H1 (cell line): ENCODE measurements at regions not wholly inside any gene's neighbourhood (a gene's known extent, or its start where the extent isn't known, plus 50 kb on each side); places are given as distances from the start of the nearest gene placed in this dataset.

Experiments used
- CTCF ChIA-PET: fragments of 300-600 bp; sonication (Branson Sonifier 250); formaldehyde crosslinking; loops from one replicate; lab custom pipeline; 2021; ENCODE audit not compliant: partially characterized antibody; lab: Charles Lee
- POLR2A ChIA-PET: fragments of 300-600 bp; sonication (Branson Sonifier 250); formaldehyde crosslinking; loops from one replicate; lab custom pipeline; 2021; ENCODE audit warnings: inconsistent platforms; ENCODE audit not compliant: partially characterized antibody; lab: Charles Lee
- DNase-seq, 2 experiments: peaks; one replicate each; pipeline versions ENCODE4 v3.0.0 to v3.0.0-alpha.2; 2010 to 2022; ENCODE audit warnings: low spot score in 2 of 2, low read depth in 1 of 2, mixed read lengths in 1 of 2
- FAIRE-seq: peaks from 2 replicates; lab custom pipeline; 2011; peaks lifted over from hg19 to GRCh38; lab: Jason Lieb, UNC
- H2AFZ ChIP-seq: 2 replicates; pipeline ENCODE4 v1.8.1; 2012; ENCODE audit warnings: low read length, inconsistent platforms
- H2AK5ac ChIP-seq: 2 replicates; pipeline ENCODE4 v1.6.1; 2013; ENCODE audit warnings: low read depth, low read length
- H2BK120ac ChIP-seq: replicated peaks from 2 replicates; pipeline ENCODE3; 2013; ENCODE audit warnings: low read depth, low read length, inconsistent platforms
- H2BK12ac ChIP-seq: 2 replicates; pipeline ENCODE4 v1.6.1; 2013; ENCODE audit warnings: low read depth, low read length
- H2BK15ac ChIP-seq: 2 replicates; pipeline ENCODE4 v1.6.1; 2013; ENCODE audit warnings: low read length
- H2BK20ac ChIP-seq: 2 replicates; pipeline ENCODE4 v1.6.1; 2013; ENCODE audit warnings: low read length
- H2BK5ac ChIP-seq: 2 replicates; pipeline ENCODE4 v1.6.1; 2013; ENCODE audit warnings: low read depth, low read length
- H3K14ac ChIP-seq: 2 replicates; pipeline ENCODE4 v1.6.1; 2013; ENCODE audit warnings: inconsistent platforms; ENCODE audit not compliant: insufficient read length
- H3K18ac ChIP-seq: 2 replicates; pipeline ENCODE4 v1.6.1; 2013; ENCODE audit warnings: low read length; ENCODE audit errors: extremely low read depth
- H3K23ac ChIP-seq: 2 replicates; pipeline ENCODE4 v1.6.1; 2013; ENCODE audit warnings: inconsistent platforms; ENCODE audit not compliant: insufficient read length
- H3K23me2 ChIP-seq: 2 replicates; pipeline ENCODE4 v1.6.1; 2013; ENCODE audit warnings: low read depth, low read length
- H3K27ac ChIP-seq: 2 replicates; pipeline ENCODE4 v1.6.1; 2011; ENCODE audit warnings: low read depth, low read length, inconsistent platforms
- H3K27me3 ChIP-seq, 4 experiments: replicated peaks in 1 of 4; 1 replicate in 1 of 4; 2 replicates in 3 of 4; pipeline versions ENCODE4 v1.6.1 to v1.8.1; 2011 to 2013; ENCODE audit warnings: low read length in 3 of 4, mild to moderate bottlenecking in 3 of 4, inconsistent platforms in 2 of 4, mixed read lengths in 2 of 4, moderate library complexity in 1 of 4; ENCODE audit not compliant: control insufficient read depth in 3 of 4, insufficient read depth in 3 of 4; ENCODE audit errors: extremely low read depth in 1 of 4
- H3K36me3 ChIP-seq, 4 experiments: 2 replicates each; pipeline versions ENCODE4 v1.6.1 to v1.8.1; 2011 to 2013; ENCODE audit warnings: mild to moderate bottlenecking in 4 of 4, low read length in 3 of 4, moderate library complexity in 2 of 4, control low read depth in 1 of 4, inconsistent platforms in 1 of 4; ENCODE audit not compliant: insufficient read depth in 4 of 4, control insufficient read depth in 2 of 4
- H3K4ac ChIP-seq: replicated peaks from 2 replicates; pipeline ENCODE3; 2013; ENCODE audit warnings: low read length, low read depth, mixed read lengths, inconsistent platforms; ENCODE audit not compliant: insufficient read length
- H3K4me1 ChIP-seq, 4 experiments: replicated peaks in 1 of 4; 1 replicate in 1 of 4; 2 replicates in 3 of 4; pipeline versions ENCODE4 v1.6.1 to v1.8.1; 2011 to 2013; ENCODE audit warnings: low read length in 3 of 4, inconsistent platforms in 2 of 4, mixed read lengths in 1 of 4; ENCODE audit not compliant: insufficient read depth in 4 of 4, control insufficient read depth in 3 of 4
- H3K4me2 ChIP-seq, 2 experiments: 2 replicates each; pipeline versions ENCODE4 v1.6.1 to v1.8.1; 2011 to 2013; ENCODE audit warnings: low read depth in 2 of 2, low read length in 2 of 2, control low read depth in 1 of 2, inconsistent platforms in 1 of 2, mild to moderate bottlenecking in 1 of 2; ENCODE audit not compliant: insufficient read depth in 1 of 2
- H3K4me3 ChIP-seq, 4 experiments: fragments of 200-600, 300-600 bp in 1 of 4; sonication (generic), shearing (Covaris generic), sonication (Bioruptor Twin) in 1 of 4; 2 replicates each; pipeline versions ENCODE4 v1.5.1 to v1.8.1; 2011 to 2016; ENCODE audit warnings: low read length in 4 of 4, low read depth in 3 of 4, control low read depth in 2 of 4, inconsistent platforms in 2 of 4, mild to moderate bottlenecking in 2 of 4, mixed read lengths in 1 of 4, moderate library complexity in 1 of 4; ENCODE audit not compliant: insufficient read depth in 2 of 4; ENCODE audit errors: extremely low read depth in 1 of 4
- H3K56ac ChIP-seq: replicated peaks from 2 replicates; pipeline ENCODE3; 2013; ENCODE audit warnings: low read depth, mild to moderate bottlenecking, mixed read lengths, low read length, inconsistent platforms; ENCODE audit not compliant: insufficient read length
- H3K79me1 ChIP-seq: 2 replicates; pipeline ENCODE4 v1.6.1; 2013; ENCODE audit warnings: low read depth, low read length, control low read depth
- H3K79me2 ChIP-seq, 2 experiments: 2 replicates each; pipeline versions ENCODE4 v1.6.1 to v1.8.1; 2012 to 2013; ENCODE audit warnings: low read length in 2 of 2, mild to moderate bottlenecking in 2 of 2, inconsistent platforms in 1 of 2; ENCODE audit not compliant: insufficient read depth in 2 of 2, control insufficient read depth in 1 of 2
- H3K9ac ChIP-seq, 4 experiments: replicated peaks in 1 of 4; 1 replicate in 1 of 4; 2 replicates in 3 of 4; pipeline versions ENCODE4 v1.6.1 to v1.8.1; 2011 to 2013; ENCODE audit warnings: low read depth in 3 of 4, low read length in 3 of 4, control low read depth in 2 of 4, mild to moderate bottlenecking in 2 of 4, moderate library complexity in 2 of 4, inconsistent platforms in 1 of 4; ENCODE audit errors: extremely low read depth in 1 of 4
- H3K9me3 ChIP-seq, 2 experiments: 2 replicates each; pipeline versions ENCODE4 v1.6.1 to v1.8.1; 2012 to 2013; ENCODE audit warnings: mild to moderate bottlenecking in 2 of 2, moderate library complexity in 2 of 2, control low read depth in 1 of 2, inconsistent platforms in 1 of 2, low read depth in 1 of 2, low read length in 1 of 2, mixed read lengths in 1 of 2; ENCODE audit not compliant: insufficient read depth in 2 of 2
- H4K20me1 ChIP-seq, 2 experiments: replicated peaks in 1 of 2; 2 replicates each; pipeline versions ENCODE3 to v1.8.1; 2011 to 2013; ENCODE audit warnings: inconsistent platforms in 2 of 2, low read length in 2 of 2, mild to moderate bottlenecking in 1 of 2; ENCODE audit not compliant: insufficient read depth in 2 of 2, control insufficient read depth in 1 of 2
- H4K5ac ChIP-seq: 2 replicates; pipeline ENCODE4 v1.6.1; 2013; ENCODE audit warnings: low read length, low read depth, mixed read lengths, inconsistent platforms; ENCODE audit not compliant: insufficient read length
- H4K8ac ChIP-seq: 2 replicates; pipeline ENCODE4 v1.8.0; 2013; ENCODE audit warnings: mild to moderate bottlenecking, moderate library complexity, low read length, inconsistent platforms; ENCODE audit not compliant: insufficient read depth; ENCODE audit errors: extremely low read depth
- H4K91ac ChIP-seq: replicated peaks from 2 replicates; pipeline ENCODE3; 2013; ENCODE audit warnings: low read length, mixed read lengths, inconsistent platforms; ENCODE audit not compliant: insufficient read length
- CEBPB ChIP-seq: IDR thresholded peaks from 2 replicates; pipeline ENCODE4 v1.6.1; 2012; ENCODE audit warnings: low read depth, low read length
- CHD2 ChIP-seq: IDR thresholded peaks from 2 replicates; pipeline ENCODE4 v1.6.1; 2012; ENCODE audit warnings: low read length, improper control_type of control experiment
- EZH2 ChIP-seq: fragments of 200-600 bp; sonication (generic); IDR thresholded peaks from 2 replicates; pipeline ENCODE4 v1.7.1; 2012; ENCODE audit warnings: low read depth, mild to moderate bottlenecking, moderate library complexity, low read length, inconsistent platforms; ENCODE audit not compliant: severe bottlenecking
- NANOG ChIP-seq: IDR thresholded peaks from 2 replicates; pipeline ENCODE4 v1.6.1; 2011; ENCODE audit warnings: low read length, low read depth, mild to moderate bottlenecking, inconsistent platforms; ENCODE audit not compliant: insufficient read depth, poor library complexity, severe bottlenecking
- RAD21 ChIP-seq, 2 experiments: IDR thresholded peaks in 1 of 2; conservative IDR thresholded peaks in 1 of 2; 2 replicates each; pipeline ENCODE4 v1.6.1; 2011; ENCODE audit warnings: low read depth in 2 of 2, low read length in 2 of 2, improper control_type of control experiment in 1 of 2, inconsistent platforms in 1 of 2, mild to moderate bottlenecking in 1 of 2, moderate library complexity in 1 of 2
- RFX5 ChIP-seq: IDR thresholded peaks from 2 replicates; pipeline ENCODE4 v1.6.1; 2011; ENCODE audit warnings: low read depth, low read length, improper control_type of control experiment, borderline replicate concordance
- WGBS, 2 experiments: shearing (Covaris generic) in 1 of 2; methylation state at CpG; one replicate each; pipeline versions ENCODE4 v1.1.6 to v1.1.7; 2013 to 2015; ENCODE audit warnings: low lambda C conversion rate in 2 of 2, mixed read lengths in 2 of 2, inconsistent platforms in 1 of 2, low coverage in 1 of 2, missing lambda C conversion rate in 1 of 2; ENCODE audit not compliant: insufficient replicate concordance in 2 of 2, insufficient coverage in 1 of 2, insufficient read length in 1 of 2; ENCODE audit errors: extremely low coverage in 1 of 2, missing lambda C conversion rate in 1 of 2; 5-methylcytosine and 5-hydroxymethylcytosine counted together
- TF ChIP-seq, protein P1 (sequence below): IDR thresholded peaks from 2 replicates; pipeline ENCODE4 v1.6.1; 2012; ENCODE audit warnings: inconsistent platforms
- TF ChIP-seq, protein P2 (sequence below): IDR thresholded peaks from 2 replicates; pipeline ENCODE4 v1.6.1; 2012; ENCODE audit warnings: low read length, inconsistent platforms
- TF ChIP-seq, protein P3 (sequence below): IDR thresholded peaks from 2 replicates; pipeline ENCODE4 v1.6.1; 2011; ENCODE audit warnings: low read depth, mild to moderate bottlenecking, low read length; ENCODE audit not compliant: insufficient read depth

DNA sequence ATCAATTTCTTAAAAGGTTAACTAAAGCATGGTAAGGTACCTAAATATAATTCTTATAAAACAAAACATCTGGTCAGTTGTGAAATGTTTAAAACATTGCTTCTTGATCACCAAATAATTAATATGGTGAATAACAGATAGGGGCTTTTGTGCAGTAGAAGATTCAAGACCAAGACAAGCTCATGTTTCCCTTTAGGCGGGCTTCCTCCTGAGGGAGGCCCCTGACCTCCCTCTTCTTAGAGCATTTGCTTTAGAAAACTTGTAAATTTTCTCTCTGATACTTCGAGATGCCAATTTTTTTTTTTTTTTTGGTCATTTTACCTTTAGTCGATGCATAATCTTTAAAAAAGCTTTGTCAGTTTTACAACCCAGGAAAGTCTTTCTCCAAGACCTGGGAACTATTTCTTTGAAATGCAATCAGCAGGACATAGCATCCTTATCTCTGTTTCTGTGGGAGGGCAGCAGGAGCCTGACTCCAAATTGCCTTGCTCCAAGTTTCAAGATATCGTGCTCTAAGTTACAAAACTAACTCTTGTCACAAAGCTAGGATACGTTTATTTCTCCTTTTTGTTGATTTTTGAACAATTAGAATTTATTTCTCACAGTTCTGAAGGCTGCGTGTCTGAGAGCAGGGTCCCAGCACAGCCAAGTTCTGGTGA is 66.6 kb upstream of the BICD1 start:
- Histone ChIP-seq H3K79me2 (no peaks in the 10 kb centered on the region), H3K4me3 (no peak overlapping the region), H3K79me1 (no peaks in the 10 kb centered on the region), H3K14ac (no peak overlapping the region), H3K27ac (no peak overlapping the region), H3K18ac (no peak overlapping the region), H2BK12ac (no peak overlapping the region; the same call in 1 of the 2 replicates), H3K9me3 (no peaks in the 10 kb centered on the region), H4K5ac (no peak overlapping the region), H4K20me1 (no peaks in the 10 kb centered on the region), H3K36me3 (no peaks in the 10 kb centered on the region), H2BK120ac (no peak overlapping the region), H3K4me2 (peak overlapping the region in 1 of 2 experiments; percentile 2; a peak in 1 of 4 replicates), H3K23me2 (no peaks in the 10 kb centered on the region), H2AFZ (no peak overlapping the region), H2AK5ac (no peak overlapping the region), H4K91ac (no peak overlapping the region), H3K23ac (no peak overlapping the region), H3K4me1 (peaks cover 0 to 14% (median 2%) of the 10 kb centered on the region in 4 experiments; a peak in 2 of 7 replicates), H2BK5ac (no peak overlapping the region), H2BK15ac (no peak overlapping the region), H3K4ac (no peak overlapping the region), H3K27me3 (no peaks in the 10 kb centered on the region), H3K56ac (no peak overlapping the region), H3K9ac (no peak overlapping the region), H2BK20ac (no peak overlapping the region), H4K8ac (no peak overlapping the region)
- CTCF ChIA-PET, result interaction anchor here (0.6 to 2.3 kb wide), 6 partner anchors 8 to 1194 kb away, joined by 3 to 5 read pairs (median 3); no protein-coding TSS in a partner anchor
- FAIRE-seq, result peak; percentile 57
- 35% methylated on average over 6 of the region's 6 CpGs; no CpG with 5 or more reads in 1 of the 2 experiments for WGBS, 2 experiments
- no peak for DNase-seq
- POLR2A ChIA-PET, result interaction anchor here (0.7 to 1.9 kb wide), 5 partner anchors 10 to 641 kb away, joined by 3 to 5 read pairs (median 3); partner anchors contain the start of gene BICD1
- TF ChIP-seq NANOG (no peak), EZH2 (no peak), CEBPB (no peak), RFX5 (no peak), CHD2 (no peak), RAD21 (IDR thresholded peaks at IDR 0.05 in 1 of 2, conservative IDR thresholded peaks at IDR 0.05 in 1 of 2; ENCODE audit: low read depth in 2 of 2, low read length in 2 of 2) (no peak)
- TF ChIP-seq, protein P1, sequence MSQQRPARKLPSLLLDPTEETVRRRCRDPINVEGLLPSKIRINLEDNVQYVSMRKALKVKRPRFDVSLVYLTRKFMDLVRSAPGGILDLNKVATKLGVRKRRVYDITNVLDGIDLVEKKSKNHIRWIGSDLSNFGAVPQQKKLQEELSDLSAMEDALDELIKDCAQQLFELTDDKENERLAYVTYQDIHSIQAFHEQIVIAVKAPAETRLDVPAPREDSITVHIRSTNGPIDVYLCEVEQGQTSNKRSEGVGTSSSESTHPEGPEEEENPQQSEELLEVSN, result no peak
- TF ChIP-seq, protein P2, sequence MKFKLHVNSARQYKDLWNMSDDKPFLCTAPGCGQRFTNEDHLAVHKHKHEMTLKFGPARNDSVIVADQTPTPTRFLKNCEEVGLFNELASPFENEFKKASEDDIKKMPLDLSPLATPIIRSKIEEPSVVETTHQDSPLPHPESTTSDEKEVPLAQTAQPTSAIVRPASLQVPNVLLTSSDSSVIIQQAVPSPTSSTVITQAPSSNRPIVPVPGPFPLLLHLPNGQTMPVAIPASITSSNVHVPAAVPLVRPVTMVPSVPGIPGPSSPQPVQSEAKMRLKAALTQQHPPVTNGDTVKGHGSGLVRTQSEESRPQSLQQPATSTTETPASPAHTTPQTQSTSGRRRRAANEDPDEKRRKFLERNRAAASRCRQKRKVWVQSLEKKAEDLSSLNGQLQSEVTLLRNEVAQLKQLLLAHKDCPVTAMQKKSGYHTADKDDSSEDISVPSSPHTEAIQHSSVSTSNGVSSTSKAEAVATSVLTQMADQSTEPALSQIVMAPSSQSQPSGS, result no peak
- TF ChIP-seq, protein P3, sequence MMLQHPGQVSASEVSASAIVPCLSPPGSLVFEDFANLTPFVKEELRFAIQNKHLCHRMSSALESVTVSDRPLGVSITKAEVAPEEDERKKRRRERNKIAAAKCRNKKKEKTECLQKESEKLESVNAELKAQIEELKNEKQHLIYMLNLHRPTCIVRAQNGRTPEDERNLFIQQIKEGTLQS, result no peak
